Body of pancreas (tissue), 4 donors: ENCODE measurements at regions not wholly inside any gene's neighbourhood (a gene's known extent, or its start where the extent isn't known, plus 50 kb on each side); places are given as distances from the start of the nearest gene placed in this dataset.
"Not testable (repeated sequence)": the region's sequence is repeated elsewhere in the genome, so short reads cannot be mapped to it uniquely, and the experiment has no call there.

Experiments used
- CTCF ChIP-seq, 7 experiments: fragments of 450-650 bp in 4 of 7; fragments of 200-600 bp in 3 of 7; sonication (generic) in 3 of 7; IDR thresholded peaks; one replicate each; pipeline ENCODE4 v1.5.1; 2016 to 2019; ENCODE audit warnings: antibody characterized with exemption in 7 of 7
- POLR2A ChIP-seq, 3 donors: fragments of 450-650 bp; IDR thresholded peaks; one replicate each; pipeline ENCODE4 v1.6.1; 2016; ENCODE audit warnings: antibody characterized with exemption in 3 of 3, mild to moderate bottlenecking in 2 of 3

- not testable (repeated sequence) for TF ChIP-seq CTCF, POLR2A (IDR thresholded peaks at IDR 0.05)
These were observed 165.2 kb upstream of the ZNG1F start for GRCh38 chr9:41354060-41354934.
